ENCODE measurements at regions not wholly inside any gene's neighbourhood (a gene's known extent, or its start where the extent isn't known, plus 50 kb on each side); places are given as distances from the start of the nearest gene placed in this dataset.

DNA sequence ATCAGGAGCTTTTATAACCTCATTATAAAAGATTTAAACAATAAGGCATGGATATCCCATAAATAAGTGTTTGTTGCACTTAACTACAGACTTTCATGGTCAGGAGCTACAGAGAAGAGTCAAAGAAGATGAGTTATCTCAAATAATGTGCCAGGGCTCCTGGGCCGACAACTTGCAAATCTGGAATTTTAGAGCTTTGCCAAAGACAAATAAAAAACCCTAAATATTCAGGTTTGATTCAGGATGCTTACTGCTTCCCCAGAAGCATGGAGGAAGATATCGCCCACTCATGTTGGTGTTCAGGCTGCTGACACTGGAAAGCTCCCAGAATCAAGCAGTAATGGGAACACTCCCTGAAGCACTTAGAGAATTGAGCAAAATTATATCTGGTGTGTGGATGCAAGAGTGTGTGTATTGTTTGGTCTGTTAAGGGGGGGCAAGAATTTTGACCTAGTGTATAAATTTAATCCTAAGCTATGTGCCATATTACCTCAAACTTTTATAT is 176.9 kb upstream of the ESRRG start:
- TF ChIP-seq, protein P1, sequence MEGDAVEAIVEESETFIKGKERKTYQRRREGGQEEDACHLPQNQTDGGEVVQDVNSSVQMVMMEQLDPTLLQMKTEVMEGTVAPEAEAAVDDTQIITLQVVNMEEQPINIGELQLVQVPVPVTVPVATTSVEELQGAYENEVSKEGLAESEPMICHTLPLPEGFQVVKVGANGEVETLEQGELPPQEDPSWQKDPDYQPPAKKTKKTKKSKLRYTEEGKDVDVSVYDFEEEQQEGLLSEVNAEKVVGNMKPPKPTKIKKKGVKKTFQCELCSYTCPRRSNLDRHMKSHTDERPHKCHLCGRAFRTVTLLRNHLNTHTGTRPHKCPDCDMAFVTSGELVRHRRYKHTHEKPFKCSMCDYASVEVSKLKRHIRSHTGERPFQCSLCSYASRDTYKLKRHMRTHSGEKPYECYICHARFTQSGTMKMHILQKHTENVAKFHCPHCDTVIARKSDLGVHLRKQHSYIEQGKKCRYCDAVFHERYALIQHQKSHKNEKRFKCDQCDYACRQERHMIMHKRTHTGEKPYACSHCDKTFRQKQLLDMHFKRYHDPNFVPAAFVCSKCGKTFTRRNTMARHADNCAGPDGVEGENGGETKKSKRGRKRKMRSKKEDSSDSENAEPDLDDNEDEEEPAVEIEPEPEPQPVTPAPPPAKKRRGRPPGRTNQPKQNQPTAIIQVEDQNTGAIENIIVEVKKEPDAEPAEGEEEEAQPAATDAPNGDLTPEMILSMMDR (IDR thresholded peaks at IDR 0.05; ENCODE audit: insufficient read depth, low read depth, low read length): no peak
- TF ChIP-seq EZH2 (IDR thresholded peaks at IDR 0.05; ENCODE audit: insufficient read depth, low read length): no peak
